Activated B cell treated with CpG ODN at 0.5 μM for 24 hours (primary cell): ENCODE measurements at regions not wholly inside any gene's neighbourhood (a gene's known extent, or its start where the extent isn't known, plus 50 kb on each side); places are given as distances from the start of the nearest gene placed in this dataset.

Experiments used
- ATAC-seq: fragments of 200-7000 bp; cut with Tn5 transposase; one replicate; pipeline ENCODE4 v1.10.0; 2021; ENCODE audit warnings: low read depth, mild to moderate bottlenecking, moderate library complexity
- CTCF ChIA-PET: fragments of 350-600 bp; sonication (Branson Sonifier 250); formaldehyde crosslinking; loops from one replicate; lab custom pipeline; 2021; ENCODE audit warnings: antibody characterized with exemption; lab: Charles Lee
- POLR2A ChIA-PET: fragments of 350-600 bp; sonication (Branson Sonifier 250); formaldehyde crosslinking; loops from one replicate; lab custom pipeline; 2021; ENCODE audit warnings: antibody characterized with exemption; lab: Charles Lee
- DNase-seq: peaks from one replicate; pipeline ENCODE4 v3.0.0; 2022
- H3K27ac Mint-ChIP-seq: one replicate; pipeline ENCODE4 v1.8.0; 2020; ENCODE audit warnings: mixed read lengths
- H3K27me3 Mint-ChIP-seq: one replicate; pipeline ENCODE4 v1.8.0; 2021; ENCODE audit warnings: mixed read lengths
- H3K36me3 Mint-ChIP-seq: one replicate; pipeline ENCODE4 v1.8.0; 2021; ENCODE audit warnings: low read depth, mixed read lengths
- H3K4me1 Mint-ChIP-seq: one replicate; pipeline ENCODE4 v1.8.0; 2021; ENCODE audit warnings: mixed read lengths
- H3K4me3 Mint-ChIP-seq: one replicate; pipeline ENCODE4 v1.8.0; 2020; ENCODE audit warnings: mild to moderate bottlenecking, mixed read lengths
- H3K9me3 Mint-ChIP-seq: one replicate; pipeline ENCODE4 v1.8.0; 2020; ENCODE audit warnings: mixed read lengths
- intact Hi-C: fragments of 100-400 bp; cut with micrococcal nuclease; formaldehyde crosslinking; loops from one replicate; pipeline ENCODE4 v1.15.1; 2024
- TF ChIP-seq, protein P1 (sequence below): fragments of 200-600 bp; IDR thresholded peaks from one replicate; pipeline ENCODE4 v1.8.0; 2022; ENCODE audit warnings: antibody characterized with exemption, mild to moderate bottlenecking

DNA sequence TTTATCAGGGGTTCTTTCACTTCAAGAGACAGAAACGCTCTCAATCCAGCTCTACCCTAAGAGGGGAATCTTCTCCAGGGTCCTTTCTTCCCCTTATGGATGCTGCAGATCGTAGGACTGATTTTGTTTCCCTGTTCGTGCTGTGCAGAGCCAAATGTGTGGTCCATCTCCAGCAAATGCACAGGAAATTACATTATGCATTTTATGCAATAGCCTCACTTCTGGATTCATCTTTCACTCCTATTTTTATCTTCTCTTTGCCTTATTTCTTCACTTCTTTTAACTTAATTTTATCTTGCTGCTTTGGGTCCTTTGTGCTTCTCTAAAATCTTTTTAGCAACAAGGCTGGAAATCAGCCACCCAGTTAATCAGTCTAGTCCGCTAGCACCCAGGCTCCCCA is 184.5 kb upstream of the INHBA start:
- TF ChIP-seq, protein P1, sequence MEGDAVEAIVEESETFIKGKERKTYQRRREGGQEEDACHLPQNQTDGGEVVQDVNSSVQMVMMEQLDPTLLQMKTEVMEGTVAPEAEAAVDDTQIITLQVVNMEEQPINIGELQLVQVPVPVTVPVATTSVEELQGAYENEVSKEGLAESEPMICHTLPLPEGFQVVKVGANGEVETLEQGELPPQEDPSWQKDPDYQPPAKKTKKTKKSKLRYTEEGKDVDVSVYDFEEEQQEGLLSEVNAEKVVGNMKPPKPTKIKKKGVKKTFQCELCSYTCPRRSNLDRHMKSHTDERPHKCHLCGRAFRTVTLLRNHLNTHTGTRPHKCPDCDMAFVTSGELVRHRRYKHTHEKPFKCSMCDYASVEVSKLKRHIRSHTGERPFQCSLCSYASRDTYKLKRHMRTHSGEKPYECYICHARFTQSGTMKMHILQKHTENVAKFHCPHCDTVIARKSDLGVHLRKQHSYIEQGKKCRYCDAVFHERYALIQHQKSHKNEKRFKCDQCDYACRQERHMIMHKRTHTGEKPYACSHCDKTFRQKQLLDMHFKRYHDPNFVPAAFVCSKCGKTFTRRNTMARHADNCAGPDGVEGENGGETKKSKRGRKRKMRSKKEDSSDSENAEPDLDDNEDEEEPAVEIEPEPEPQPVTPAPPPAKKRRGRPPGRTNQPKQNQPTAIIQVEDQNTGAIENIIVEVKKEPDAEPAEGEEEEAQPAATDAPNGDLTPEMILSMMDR: no peak
- intact Hi-C loops: loop anchor here (10.0 kb wide), 2 partner anchors 413 to 1947 kb away; no protein-coding TSS in a partner anchor
- POLR2A ChIA-PET: no interaction called here

DNA sequence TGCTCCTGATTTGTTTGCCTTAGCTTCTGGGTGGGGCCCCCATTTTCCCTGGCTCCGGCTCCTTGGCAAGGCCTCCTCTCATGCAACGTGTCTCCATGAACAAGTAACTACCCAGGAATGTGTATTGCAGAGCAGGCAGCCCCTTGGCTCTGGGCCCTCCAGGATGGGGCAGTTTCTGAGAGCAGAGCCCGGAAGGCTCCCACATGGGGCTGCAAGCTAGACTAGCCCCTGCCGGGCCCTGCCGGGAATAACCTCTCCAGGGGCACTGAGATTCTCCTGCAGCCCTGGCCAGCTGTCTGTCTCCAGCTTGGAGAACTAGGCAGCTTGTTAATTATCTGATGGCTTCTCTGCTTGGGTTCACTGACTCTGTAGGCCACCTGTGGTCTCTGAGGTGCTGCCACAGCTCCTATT is 184.0 kb upstream of the INHBA start:
- POLR2A ChIA-PET: no interaction called here
- no peak overlapping the region for H3K27ac Mint-ChIP-seq
- intact Hi-C loops: loop anchor here (10.0 kb wide), 2 partner anchors 412 to 1948 kb away; no protein-coding TSS in a partner anchor

More for the DNA sequence above, 184.5 kb upstream of the INHBA start:
- H3K4me1 Mint-ChIP-seq: peaks cover 81% of the 10 kb centered on the region
- ATAC-seq: no peak
- H3K27me3 Mint-ChIP-seq: no peaks in the 10 kb centered on the region
- H3K9me3 Mint-ChIP-seq: no peaks in the 10 kb centered on the region
- H3K4me3 Mint-ChIP-seq: no peak overlapping the region
- DNase-seq: no peak
- CTCF ChIA-PET: no interaction called here
- no peaks in the 10 kb centered on the region for H3K36me3 Mint-ChIP-seq
- H3K27ac Mint-ChIP-seq: no peak overlapping the region

DNA sequence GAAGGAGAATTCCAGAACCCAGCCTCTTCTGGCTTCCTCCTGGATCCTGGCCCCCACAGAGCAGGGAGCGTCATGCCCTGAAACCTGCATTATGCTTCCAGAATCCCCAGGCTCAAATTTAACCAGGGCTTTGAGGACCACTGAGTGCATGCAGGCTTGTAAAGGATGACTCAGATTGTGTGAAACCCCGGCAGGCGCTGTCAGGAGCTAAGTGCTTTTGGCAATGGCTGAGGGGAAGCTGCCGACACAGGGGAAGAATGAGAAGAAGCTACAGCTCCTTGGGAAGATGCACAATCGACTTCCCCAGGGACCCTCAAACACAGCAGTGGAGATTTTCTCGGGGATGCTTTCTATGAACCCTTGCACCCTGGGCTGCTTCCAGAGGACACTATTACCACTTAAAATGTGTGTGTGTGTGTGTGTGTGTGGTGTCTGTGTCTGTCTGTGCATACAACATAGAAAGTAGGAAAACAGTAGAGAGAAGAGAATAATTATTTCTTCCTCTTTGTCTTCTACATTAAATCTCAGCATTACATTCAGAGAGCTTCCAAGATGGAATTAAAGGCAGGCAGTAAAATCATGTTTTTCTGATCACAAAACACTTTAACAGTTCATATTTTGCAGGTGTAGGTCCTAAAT is 183.5 kb upstream of the INHBA start:
- no peaks in the 10 kb centered on the region for H3K36me3 Mint-ChIP-seq
- DNase-seq (no peak), ATAC-seq (no peak)
- TF ChIP-seq, protein P1: no peak
- H3K27me3 Mint-ChIP-seq: no peaks in the 10 kb centered on the region
- H3K27ac Mint-ChIP-seq: no peak overlapping the region
- ChIA-PET POLR2A (no interaction called here), CTCF (no interaction called here)
- intact Hi-C loops: loop anchor here (10.0 kb wide), 2 partner anchors 412 to 1948 kb away; no protein-coding TSS in a partner anchor
- H3K4me3 Mint-ChIP-seq: no peak overlapping the region
- H3K4me1 Mint-ChIP-seq: peaks cover 88% of the 10 kb centered on the region
- no peaks in the 10 kb centered on the region for H3K9me3 Mint-ChIP-seq

More for the DNA sequence above, 184.0 kb upstream of the INHBA start:
- TF ChIP-seq, protein P1: no peak
- DNase-seq: no peak
- Mint-ChIP-seq H3K4me3 (no peak overlapping the region), H3K9me3 (no peaks in the 10 kb centered on the region), H3K36me3 (no peaks in the 10 kb centered on the region), H3K4me1 (peaks cover 86% of the 10 kb centered on the region), H3K27me3 (no peaks in the 10 kb centered on the region)
- no peak for ATAC-seq
- CTCF ChIA-PET: no interaction called here

DNA sequence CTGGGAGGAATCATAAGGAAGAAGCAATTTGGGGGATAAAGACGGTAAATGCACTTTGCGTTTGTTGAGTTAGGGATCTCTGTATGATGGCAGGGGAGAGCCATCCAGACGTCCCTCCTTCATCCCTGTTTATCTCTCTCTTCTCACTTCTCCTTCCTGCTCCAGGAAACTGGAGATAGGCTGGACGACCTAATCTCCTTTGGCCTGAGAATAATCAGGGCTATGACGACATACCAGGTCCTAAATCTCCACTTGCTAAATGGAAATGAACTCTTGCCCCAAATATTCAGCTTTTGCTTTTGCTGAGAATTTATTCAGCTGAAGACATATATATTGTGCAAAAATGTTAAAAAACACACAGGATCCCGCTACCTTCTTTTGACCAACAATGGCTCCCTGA is 182.9 kb upstream of the INHBA start:
- Mint-ChIP-seq H3K9me3 (no peaks in the 10 kb centered on the region), H3K4me1 (peaks cover 94% of the 10 kb centered on the region), H3K27ac (no peak overlapping the region), H3K4me3 (no peak overlapping the region), H3K27me3 (no peaks in the 10 kb centered on the region), H3K36me3 (no peaks in the 10 kb centered on the region)
- TF ChIP-seq, protein P1: no peak
- no peak for ATAC-seq
- intact Hi-C loops: loop anchor here (10.0 kb wide), 2 partner anchors 411 to 1949 kb away; no protein-coding TSS in a partner anchor
- POLR2A ChIA-PET: no interaction called here
- CTCF ChIA-PET: no interaction called here
- no peak for DNase-seq

DNA sequence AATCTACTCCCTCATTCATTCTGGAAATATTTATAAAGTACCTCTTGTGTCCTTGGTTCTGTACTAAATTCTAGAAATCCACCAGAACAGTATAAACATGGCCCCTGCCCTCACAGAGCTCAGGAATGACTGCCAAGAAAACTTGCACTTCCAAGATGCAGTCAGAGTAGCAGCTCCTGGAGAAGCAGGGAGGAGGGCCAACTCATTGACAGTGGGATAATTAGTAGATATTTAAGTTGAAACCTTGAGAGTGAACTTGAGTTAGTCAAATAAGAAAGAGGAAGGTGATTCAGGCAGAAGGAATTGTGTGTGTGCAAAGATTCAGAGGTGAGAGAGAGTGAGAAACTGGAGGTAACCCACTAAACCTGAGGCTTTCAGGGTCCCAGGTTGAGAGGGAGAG is 182.2 kb upstream of the INHBA start:
- no peak overlapping the region for H3K27ac Mint-ChIP-seq
- no peak for ATAC-seq
- DNase-seq: no peak
- no peaks in the 10 kb centered on the region for H3K27me3 Mint-ChIP-seq
- ChIA-PET POLR2A (no interaction called here), CTCF (no interaction called here)
- intact Hi-C loops: loop anchor here (10.0 kb wide), 2 partner anchors 410 to 1950 kb away; no protein-coding TSS in a partner anchor
- H3K4me3 Mint-ChIP-seq: no peak overlapping the region
- H3K4me1 Mint-ChIP-seq: peaks cover 97% of the 10 kb centered on the region
- TF ChIP-seq, protein P1: no peak
- H3K36me3 Mint-ChIP-seq: no peaks in the 10 kb centered on the region
- no peaks in the 10 kb centered on the region for H3K9me3 Mint-ChIP-seq
